ENCODE measurements at regions not wholly inside any gene's neighbourhood (a gene's known extent, or its start where the extent isn't known, plus 50 kb on each side); places are given as distances from the start of the nearest gene placed in this dataset.

DNA sequence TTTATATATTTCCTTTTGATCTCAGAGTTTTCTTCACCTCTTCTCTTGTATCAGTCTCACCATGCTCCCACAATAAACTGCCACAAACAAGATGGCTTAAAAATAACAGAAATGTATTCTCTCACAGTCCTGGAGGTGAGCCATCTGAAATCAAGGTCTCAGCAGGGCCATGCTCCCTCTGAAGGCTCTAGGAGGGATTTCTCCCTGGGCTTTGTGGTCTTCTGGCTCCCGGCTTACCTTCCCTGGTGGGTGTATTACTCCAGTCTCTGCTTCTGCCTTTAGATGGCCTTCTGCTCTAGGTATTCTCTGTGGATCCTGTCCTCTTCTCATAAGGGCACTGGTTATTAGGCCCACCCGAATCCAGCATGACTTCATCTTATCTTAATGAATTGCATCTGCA lies 994.7 kb upstream of the POU3F3 start:
- TF ChIP-seq, protein P1, sequence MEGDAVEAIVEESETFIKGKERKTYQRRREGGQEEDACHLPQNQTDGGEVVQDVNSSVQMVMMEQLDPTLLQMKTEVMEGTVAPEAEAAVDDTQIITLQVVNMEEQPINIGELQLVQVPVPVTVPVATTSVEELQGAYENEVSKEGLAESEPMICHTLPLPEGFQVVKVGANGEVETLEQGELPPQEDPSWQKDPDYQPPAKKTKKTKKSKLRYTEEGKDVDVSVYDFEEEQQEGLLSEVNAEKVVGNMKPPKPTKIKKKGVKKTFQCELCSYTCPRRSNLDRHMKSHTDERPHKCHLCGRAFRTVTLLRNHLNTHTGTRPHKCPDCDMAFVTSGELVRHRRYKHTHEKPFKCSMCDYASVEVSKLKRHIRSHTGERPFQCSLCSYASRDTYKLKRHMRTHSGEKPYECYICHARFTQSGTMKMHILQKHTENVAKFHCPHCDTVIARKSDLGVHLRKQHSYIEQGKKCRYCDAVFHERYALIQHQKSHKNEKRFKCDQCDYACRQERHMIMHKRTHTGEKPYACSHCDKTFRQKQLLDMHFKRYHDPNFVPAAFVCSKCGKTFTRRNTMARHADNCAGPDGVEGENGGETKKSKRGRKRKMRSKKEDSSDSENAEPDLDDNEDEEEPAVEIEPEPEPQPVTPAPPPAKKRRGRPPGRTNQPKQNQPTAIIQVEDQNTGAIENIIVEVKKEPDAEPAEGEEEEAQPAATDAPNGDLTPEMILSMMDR (conservative IDR thresholded peaks at IDR 0.05 in 1 of 2, IDR thresholded peaks at IDR 0.05 in 1 of 2; ENCODE audit: extremely low read depth in 1 of 2, insufficient read depth in 1 of 2, low read depth in 1 of 2, low read length in 2 of 2), result no peak
- TF ChIP-seq EZH2 (IDR thresholded peaks at IDR 0.05; ENCODE audit: borderline replicate concordance, low read length), result no peak

Measured in mammary epithelial cell (primary cell).